Right lobe of liver (tissue), 4 donors: ENCODE measurements at regions not wholly inside any gene's neighbourhood (a gene's known extent, or its start where the extent isn't known, plus 50 kb on each side); places are given as distances from the start of the nearest gene placed in this dataset.

Source experiments
- POLR2A ChIP-seq: fragments of 450-650 bp; IDR thresholded peaks from one replicate; pipeline ENCODE4 v1.6.1; 2017; ENCODE audit warnings: antibody characterized with exemption, mild to moderate bottlenecking
- TF ChIP-seq, protein P1 (sequence below), 4 donors: fragments of 200-600 bp in 3 of 4; fragments of 450-650 bp in 1 of 4; IDR thresholded peaks; one replicate each; pipeline versions ENCODE4 v1.5.1 to v1.8.0; 2016 to 2022; ENCODE audit warnings: antibody characterized with exemption in 4 of 4, mild to moderate bottlenecking in 2 of 4
- donor health status: DM: no; HTN: no; CAD: no.
- donor health status: DM: no; HTN: no; CAD: no.
- donor health status: DM: no; HTN: yes; CAD: no.

DNA sequence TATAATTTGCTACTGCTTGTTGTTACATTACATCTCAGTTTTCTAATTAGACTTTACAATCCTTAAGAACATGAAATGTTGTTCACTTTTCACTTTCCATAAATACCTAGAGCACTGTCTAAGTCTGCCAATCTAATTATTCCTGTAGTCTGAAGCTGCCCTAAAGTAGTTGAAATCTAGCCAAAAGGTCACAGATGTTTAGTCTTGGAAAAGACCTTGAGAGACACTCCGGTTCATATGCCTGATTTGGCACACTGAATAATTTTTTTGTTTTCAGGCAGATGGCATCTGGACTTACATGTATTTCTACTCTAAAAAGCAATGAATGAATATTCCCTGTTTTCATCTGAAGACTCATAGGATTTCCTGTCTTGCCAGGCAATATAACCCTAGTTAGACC is 359.1 kb downstream of the ANKRD7 start:
- TF ChIP-seq, protein P1, sequence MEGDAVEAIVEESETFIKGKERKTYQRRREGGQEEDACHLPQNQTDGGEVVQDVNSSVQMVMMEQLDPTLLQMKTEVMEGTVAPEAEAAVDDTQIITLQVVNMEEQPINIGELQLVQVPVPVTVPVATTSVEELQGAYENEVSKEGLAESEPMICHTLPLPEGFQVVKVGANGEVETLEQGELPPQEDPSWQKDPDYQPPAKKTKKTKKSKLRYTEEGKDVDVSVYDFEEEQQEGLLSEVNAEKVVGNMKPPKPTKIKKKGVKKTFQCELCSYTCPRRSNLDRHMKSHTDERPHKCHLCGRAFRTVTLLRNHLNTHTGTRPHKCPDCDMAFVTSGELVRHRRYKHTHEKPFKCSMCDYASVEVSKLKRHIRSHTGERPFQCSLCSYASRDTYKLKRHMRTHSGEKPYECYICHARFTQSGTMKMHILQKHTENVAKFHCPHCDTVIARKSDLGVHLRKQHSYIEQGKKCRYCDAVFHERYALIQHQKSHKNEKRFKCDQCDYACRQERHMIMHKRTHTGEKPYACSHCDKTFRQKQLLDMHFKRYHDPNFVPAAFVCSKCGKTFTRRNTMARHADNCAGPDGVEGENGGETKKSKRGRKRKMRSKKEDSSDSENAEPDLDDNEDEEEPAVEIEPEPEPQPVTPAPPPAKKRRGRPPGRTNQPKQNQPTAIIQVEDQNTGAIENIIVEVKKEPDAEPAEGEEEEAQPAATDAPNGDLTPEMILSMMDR (IDR thresholded peaks at IDR 0.05): no peak
- no peak for TF ChIP-seq POLR2A
